Mucosa of descending colon (tissue), 3 donors: ENCODE measurements at regions not wholly inside any gene's neighbourhood (a gene's known extent, or its start where the extent isn't known, plus 50 kb on each side); places are given as distances from the start of the nearest gene placed in this dataset.
A peak's percentile ranks its signal among the peaks of the same experiment; 100 is the strongest.

Source experiments
- ATAC-seq: fragments of 200-7000 bp; cut with Tn5 transposase; one replicate; pipeline ENCODE4 v1.9.1; 2020; ENCODE audit warnings: mild to moderate bottlenecking, moderate library complexity
- DNase-seq, 3 donors: peaks; one replicate each; pipeline ENCODE4 v3.0.0-alpha.2; 2020
- H3K36me3 ChIP-seq: fragments of 200-600 bp; one replicate; pipeline ENCODE4 v1.8.0; 2021; ENCODE audit warnings: low read depth, mild to moderate bottlenecking
- H3K4me1 ChIP-seq: fragments of 200-600 bp; one replicate; pipeline ENCODE4 v1.8.0; 2021; ENCODE audit warnings: low read depth, mild to moderate bottlenecking
- H3K4me3 ChIP-seq: fragments of 200-600 bp; one replicate; pipeline ENCODE4 v1.8.0; 2021; ENCODE audit warnings: mild to moderate bottlenecking
- H3K9me3 ChIP-seq: fragments of 200-600 bp; one replicate; pipeline ENCODE4 v1.8.0; 2021; ENCODE audit warnings: mild to moderate bottlenecking
- intact Hi-C, 2 donors: fragments of 100-400 bp; cut with DNase I in 1 of 2; cut with micrococcal nuclease in 1 of 2; formaldehyde crosslinking; loops; one replicate each; pipeline versions ENCODE4 v1.11.0 to v1.11.1; 2022; cut with DNase I, micrococcal nuclease
- TF ChIP-seq, protein P1 (sequence below): fragments of 200-600 bp; IDR thresholded peaks from one replicate; pipeline ENCODE4 v1.8.0; 2022; ENCODE audit warnings: antibody characterized with exemption, mild to moderate bottlenecking
- donor health status: DM: no; HTN: no; CAD: no; lungs with moderate emphysema.
- donor health status: DM: no; HTN: no; CAD: no.
- donor health status: DM: no; HTN: yes; CAD: no.

DNA sequence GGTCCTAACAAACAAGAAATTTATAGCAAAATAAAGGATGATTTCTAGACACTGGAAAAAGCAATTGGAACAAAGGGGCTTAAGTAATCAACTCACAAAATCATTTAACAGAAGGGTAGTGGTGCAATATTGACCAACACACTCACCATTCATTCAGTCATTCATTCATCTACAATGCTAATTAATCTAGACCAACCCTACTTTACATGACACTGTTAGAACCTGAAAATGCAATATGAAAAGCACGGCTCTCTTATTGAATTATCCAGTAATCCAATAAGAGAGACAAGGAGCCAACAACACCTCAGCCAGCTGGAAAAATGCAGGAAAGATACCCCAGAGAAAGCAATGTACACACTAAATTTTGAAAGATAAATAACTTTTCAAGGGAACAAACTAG, 310.8 kb upstream of the NR5A2 start:
- ATAC-seq (no peak), DNase-seq (no peak)
- Histone ChIP-seq H3K9me3 (peaks cover under 1% of the 10 kb centered on the region), H3K4me1 (no peaks in the 10 kb centered on the region), H3K36me3 (no peaks in the 10 kb centered on the region), H3K4me3 (no peak overlapping the region)
- intact Hi-C loops: no loop called here
- TF ChIP-seq, protein P1, sequence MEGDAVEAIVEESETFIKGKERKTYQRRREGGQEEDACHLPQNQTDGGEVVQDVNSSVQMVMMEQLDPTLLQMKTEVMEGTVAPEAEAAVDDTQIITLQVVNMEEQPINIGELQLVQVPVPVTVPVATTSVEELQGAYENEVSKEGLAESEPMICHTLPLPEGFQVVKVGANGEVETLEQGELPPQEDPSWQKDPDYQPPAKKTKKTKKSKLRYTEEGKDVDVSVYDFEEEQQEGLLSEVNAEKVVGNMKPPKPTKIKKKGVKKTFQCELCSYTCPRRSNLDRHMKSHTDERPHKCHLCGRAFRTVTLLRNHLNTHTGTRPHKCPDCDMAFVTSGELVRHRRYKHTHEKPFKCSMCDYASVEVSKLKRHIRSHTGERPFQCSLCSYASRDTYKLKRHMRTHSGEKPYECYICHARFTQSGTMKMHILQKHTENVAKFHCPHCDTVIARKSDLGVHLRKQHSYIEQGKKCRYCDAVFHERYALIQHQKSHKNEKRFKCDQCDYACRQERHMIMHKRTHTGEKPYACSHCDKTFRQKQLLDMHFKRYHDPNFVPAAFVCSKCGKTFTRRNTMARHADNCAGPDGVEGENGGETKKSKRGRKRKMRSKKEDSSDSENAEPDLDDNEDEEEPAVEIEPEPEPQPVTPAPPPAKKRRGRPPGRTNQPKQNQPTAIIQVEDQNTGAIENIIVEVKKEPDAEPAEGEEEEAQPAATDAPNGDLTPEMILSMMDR: no peak

DNA sequence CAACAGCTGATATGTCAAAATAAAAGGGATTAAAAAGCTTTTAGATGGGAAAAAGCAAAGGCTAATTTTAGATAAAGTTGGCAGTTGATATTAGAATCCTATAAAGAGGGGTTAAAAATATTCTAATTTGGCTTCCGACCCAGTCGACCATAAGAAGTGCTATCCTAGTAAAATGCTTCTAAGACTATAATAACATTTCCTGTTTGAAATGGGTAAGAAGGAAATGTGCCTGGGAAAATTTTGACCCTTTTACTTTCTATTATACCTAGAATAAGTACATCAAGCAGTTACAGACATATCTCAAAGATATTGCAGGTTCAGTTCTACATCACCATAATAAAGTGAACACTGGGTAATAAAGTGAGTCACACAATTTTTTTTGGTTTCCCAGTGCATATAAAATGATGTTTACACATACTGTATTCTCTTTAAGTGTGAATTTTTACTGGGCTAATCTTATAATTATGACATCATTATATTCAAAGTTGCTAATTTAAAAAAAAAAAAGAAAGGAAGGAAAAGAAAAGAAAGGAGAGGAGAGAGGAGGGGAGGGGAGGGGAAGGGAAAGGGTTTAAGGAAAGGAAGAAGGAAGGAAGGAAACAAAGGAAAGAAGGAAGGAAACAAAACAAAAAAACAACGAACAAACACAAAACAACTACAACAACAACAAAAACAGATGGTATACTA, 308.2 kb upstream of the NR5A2 start:
- Histone ChIP-seq H3K36me3 (no peaks in the 10 kb centered on the region), H3K4me3 (no peak overlapping the region), H3K9me3 (no peaks in the 10 kb centered on the region), H3K4me1 (no peaks in the 10 kb centered on the region)
- intact Hi-C loops: no loop called here
- DNase-seq (no peak), ATAC-seq (peak; percentile 88)
- TF ChIP-seq, protein P1: no peak

DNA sequence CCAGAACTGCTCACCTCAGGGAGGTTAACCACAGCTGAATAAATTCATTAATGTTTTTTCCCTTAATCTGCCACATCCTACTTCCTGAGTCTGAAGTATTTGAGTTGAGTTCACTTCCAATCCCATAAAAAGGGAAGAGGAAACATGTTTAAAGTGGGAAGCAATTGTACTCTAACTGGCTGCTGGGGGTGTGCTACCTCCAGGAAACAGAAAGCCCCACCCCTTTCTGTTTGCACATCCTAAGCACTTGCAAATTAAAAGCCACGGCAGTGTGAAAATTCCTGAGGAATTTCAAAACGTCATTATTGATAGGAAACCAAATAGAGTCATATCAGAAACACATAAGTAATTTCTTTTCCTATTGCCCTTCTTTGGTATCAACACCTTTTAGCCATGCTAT, 307.0 kb upstream of the NR5A2 start:
- no peak overlapping the region for H3K4me3 ChIP-seq
- no peaks in the 10 kb centered on the region for H3K9me3 ChIP-seq
- intact Hi-C loops: no loop called here
- no peak for ATAC-seq
- no peaks in the 10 kb centered on the region for H3K36me3 ChIP-seq
- TF ChIP-seq, protein P1: no peak
- no peaks in the 10 kb centered on the region for H3K4me1 ChIP-seq
- DNase-seq: peak in 1 of 3 donors; percentile 10

DNA sequence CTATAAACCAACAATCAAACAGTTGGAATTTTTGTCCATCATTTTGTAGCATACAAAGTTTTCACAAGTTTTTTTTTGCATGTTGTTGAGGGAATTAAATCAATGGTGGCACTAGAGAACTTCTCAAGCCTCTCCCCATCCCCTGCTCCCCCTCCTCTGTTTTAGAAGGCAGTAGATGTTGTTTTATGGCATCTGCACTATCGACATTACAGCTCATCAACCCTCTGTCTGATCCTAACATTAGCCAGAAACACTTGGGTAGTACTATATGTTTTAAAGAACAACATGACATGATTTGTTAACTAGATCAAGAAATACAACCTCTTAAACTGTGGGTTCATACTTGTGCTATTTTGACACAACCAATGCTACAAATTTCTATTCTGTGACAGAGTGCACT, 306.5 kb upstream of the NR5A2 start:
- TF ChIP-seq, protein P1: no peak
- Histone ChIP-seq H3K36me3 (no peaks in the 10 kb centered on the region), H3K4me1 (no peaks in the 10 kb centered on the region), H3K9me3 (no peaks in the 10 kb centered on the region), H3K4me3 (no peak overlapping the region)
- no peak for ATAC-seq
- DNase-seq: no peak
- intact Hi-C loops: no loop called here

DNA sequence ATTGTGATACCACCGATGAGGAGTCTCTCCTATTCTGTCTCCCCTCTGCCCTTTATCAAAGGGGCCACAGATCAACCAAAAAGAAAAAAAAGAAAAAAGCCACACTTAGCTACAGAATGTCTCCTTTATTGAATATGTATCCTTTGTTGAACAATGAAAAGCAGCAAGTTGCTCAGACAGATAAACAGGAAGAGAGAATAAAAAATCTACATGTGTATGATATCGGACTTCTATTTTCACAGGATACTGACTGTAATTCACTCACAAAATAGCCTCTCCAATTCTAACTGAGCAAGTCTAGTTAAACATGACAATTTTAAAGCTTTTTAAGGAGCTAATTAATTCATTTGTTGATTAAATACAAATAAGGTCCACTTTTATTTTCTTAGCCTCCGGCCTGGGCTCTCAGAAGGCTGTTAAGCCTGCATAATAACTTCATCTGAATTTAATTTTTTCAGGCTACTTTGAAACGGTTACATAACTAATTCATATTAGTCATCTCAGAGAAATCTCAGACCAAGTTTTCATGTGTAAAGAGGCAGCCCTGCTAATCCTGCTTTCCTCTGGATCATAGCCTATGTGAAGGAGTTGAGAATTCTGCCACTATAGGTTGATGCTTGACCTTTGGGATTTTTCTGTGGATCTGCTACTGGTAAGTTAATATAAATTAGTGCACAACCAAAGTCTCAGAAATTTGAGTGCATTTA, 304.1 kb upstream of the NR5A2 start:
- ATAC-seq (no peak), DNase-seq (no peak)
- no peaks in the 10 kb centered on the region for H3K36me3 ChIP-seq
- intact Hi-C loops: no loop called here
- TF ChIP-seq, protein P1: no peak
- H3K4me1 ChIP-seq: no peaks in the 10 kb centered on the region
- H3K9me3 ChIP-seq: no peaks in the 10 kb centered on the region
- H3K4me3 ChIP-seq: no peak overlapping the region
